ENCODE measurements at regions not wholly inside any gene's neighbourhood (a gene's known extent, or its start where the extent isn't known, plus 50 kb on each side); places are given as distances from the start of the nearest gene placed in this dataset.

DNA sequence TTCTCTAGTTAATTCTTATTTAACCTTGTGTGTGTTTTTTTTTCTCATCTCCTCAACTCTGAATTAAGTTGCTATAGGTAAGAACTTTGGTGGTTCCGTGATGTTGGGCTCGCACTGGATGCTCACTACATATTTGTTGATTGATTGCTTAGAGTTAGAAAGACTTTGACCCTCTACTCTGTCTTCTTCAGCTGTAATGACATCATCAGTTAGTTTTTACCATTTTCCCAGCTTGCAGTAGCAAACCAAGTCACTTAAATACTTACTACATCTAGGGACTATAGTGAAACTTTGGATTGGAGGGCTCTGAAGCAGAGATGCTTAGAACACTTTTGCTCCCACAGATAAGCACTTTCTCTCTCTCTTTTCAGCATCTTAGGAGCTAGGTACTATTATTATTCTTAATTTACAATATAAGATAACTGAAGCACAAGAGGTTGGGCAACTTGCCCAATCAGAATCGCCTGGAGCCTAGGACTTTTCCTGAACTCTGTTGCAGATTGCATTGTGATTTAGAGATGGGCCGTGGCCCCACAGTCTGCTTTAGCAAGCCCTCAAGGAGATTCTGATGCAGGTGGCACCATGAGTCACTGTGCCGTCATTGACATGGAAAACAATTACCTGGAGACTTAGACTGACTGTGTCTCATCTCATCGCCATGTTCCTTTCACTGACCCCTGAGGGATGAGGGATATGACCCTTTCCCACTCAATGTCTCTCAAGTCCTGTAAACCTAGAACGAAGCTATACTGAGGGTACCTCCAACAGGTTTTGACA, 471.9 kb upstream of the PODXL start:
- Histone ChIP-seq H3K4me1 (ENCODE audit: control insufficient read depth, insufficient read depth, low read length) (no peaks in the 10 kb centered on the region), H4K91ac (ENCODE audit: insufficient read depth, low read depth, low read length) (no peak overlapping the region), H3K9me1 (ENCODE audit: insufficient read depth, low read length) (no peaks in the 10 kb centered on the region), H3K56ac (ENCODE audit: extremely low read depth, insufficient read depth, low read length) (no peak overlapping the region), H3K27ac (ENCODE audit: insufficient read depth, low read length) (no peak overlapping the region), H4K5ac (ENCODE audit: low read depth, low read length) (no peak overlapping the region), H3K4me3 (ENCODE audit: insufficient read depth, low read depth, low read length) (no peak overlapping the region), H3K27me3 (ENCODE audit: control insufficient read depth, insufficient read depth, low read length) (no peaks in the 10 kb centered on the region), H3K9ac (ENCODE audit: low read depth, low read length) (no peak overlapping the region), H2BK120ac (ENCODE audit: low read depth, low read length) (no peak overlapping the region), H3K9me3 (ENCODE audit: control insufficient read depth, insufficient read depth, low read length) (no peaks in the 10 kb centered on the region), H2AK9ac (replicated peaks; ENCODE audit: low read depth, low read length, poor library complexity) (no peak overlapping the region), H4K8ac (ENCODE audit: low read depth in 2 of 2, low read length in 2 of 2) (no peak overlapping the region), H3K23ac (ENCODE audit: low read depth, low read length) (no peak overlapping the region), H2AK5ac (ENCODE audit: low read depth, low read length) (no peak overlapping the region), H3K18ac (ENCODE audit: low read depth, low read length) (no peak overlapping the region), H4K20me1 (ENCODE audit: insufficient read depth, low read length) (no peaks in the 10 kb centered on the region), H2BK15ac (ENCODE audit: low read depth, low read length) (no peak overlapping the region), H3K79me1 (ENCODE audit: low read depth in 1 of 2, low read length in 2 of 2) (no peaks in the 10 kb centered on the region), H3K14ac (replicated peaks; ENCODE audit: low read depth, low read length) (no peak overlapping the region), H3K36me3 (ENCODE audit: control insufficient read depth, insufficient read depth, low read length) (no peaks in the 10 kb centered on the region), H3K4me2 (ENCODE audit: low read depth, low read length) (no peak overlapping the region), H2BK5ac (ENCODE audit: low read depth, low read length, poor library complexity, severe bottlenecking) (no peak overlapping the region), H2BK20ac (ENCODE audit: low read depth, low read length) (no peak overlapping the region), H2AFZ (replicated peaks; ENCODE audit: low read length, poor library complexity) (no peak overlapping the region), H3K4ac (ENCODE audit: low read depth, low read length) (no peak overlapping the region)
- intact Hi-C loops (cut with micrococcal nuclease) (no loop called here), in situ Hi-C loops (cut with MboI; ENCODE audit: low sequenced_read_pairs) (no loop called here), dilution Hi-C loops (cut with HindIII; ENCODE audit: low sequenced_read_pairs, unreplicated experiment) (no loop called here)
- no peak for TF ChIP-seq MAFK (IDR thresholded peaks at IDR 0.05; ENCODE audit: low read depth, low read length)
- no peak for TF ChIP-seq MAZ (IDR thresholded peaks at IDR 0.05; ENCODE audit: borderline replicate concordance, low read depth, low read length)
- TF ChIP-seq FOS (IDR thresholded peaks at IDR 0.05; ENCODE audit: low read depth, low read length) = no peak
- no peak for TF ChIP-seq BHLHE40 (IDR thresholded peaks at IDR 0.05; ENCODE audit: low read depth, low read length)
- no peak for TF ChIP-seq POLR2A (IDR thresholded peaks at IDR 0.05; ENCODE audit: low read depth, low read length)
- no peak for TF ChIP-seq MXI1 (IDR thresholded peaks at IDR 0.05; ENCODE audit: borderline replicate concordance, low read depth, low read length)
- no peak for TF ChIP-seq CEBPB (IDR thresholded peaks at IDR 0.05; ENCODE audit: low read depth, low read length)
- no peak for TF ChIP-seq RCOR1 (IDR thresholded peaks at IDR 0.05; ENCODE audit: insufficient replicate concordance, low read length)
- TF ChIP-seq NFE2L2 (IDR thresholded peaks at IDR 0.05; ENCODE audit: low read depth, low read length) = no peak
- no peak for TF ChIP-seq RAD21 (IDR thresholded peaks at IDR 0.05; ENCODE audit: low read length)
- TF ChIP-seq, protein P1, sequence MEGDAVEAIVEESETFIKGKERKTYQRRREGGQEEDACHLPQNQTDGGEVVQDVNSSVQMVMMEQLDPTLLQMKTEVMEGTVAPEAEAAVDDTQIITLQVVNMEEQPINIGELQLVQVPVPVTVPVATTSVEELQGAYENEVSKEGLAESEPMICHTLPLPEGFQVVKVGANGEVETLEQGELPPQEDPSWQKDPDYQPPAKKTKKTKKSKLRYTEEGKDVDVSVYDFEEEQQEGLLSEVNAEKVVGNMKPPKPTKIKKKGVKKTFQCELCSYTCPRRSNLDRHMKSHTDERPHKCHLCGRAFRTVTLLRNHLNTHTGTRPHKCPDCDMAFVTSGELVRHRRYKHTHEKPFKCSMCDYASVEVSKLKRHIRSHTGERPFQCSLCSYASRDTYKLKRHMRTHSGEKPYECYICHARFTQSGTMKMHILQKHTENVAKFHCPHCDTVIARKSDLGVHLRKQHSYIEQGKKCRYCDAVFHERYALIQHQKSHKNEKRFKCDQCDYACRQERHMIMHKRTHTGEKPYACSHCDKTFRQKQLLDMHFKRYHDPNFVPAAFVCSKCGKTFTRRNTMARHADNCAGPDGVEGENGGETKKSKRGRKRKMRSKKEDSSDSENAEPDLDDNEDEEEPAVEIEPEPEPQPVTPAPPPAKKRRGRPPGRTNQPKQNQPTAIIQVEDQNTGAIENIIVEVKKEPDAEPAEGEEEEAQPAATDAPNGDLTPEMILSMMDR (conservative IDR thresholded peaks at IDR 0.05; ENCODE audit: low read depth, low read length) = no peak
- TF ChIP-seq CHD1 (IDR thresholded peaks at IDR 0.05; ENCODE audit: low read depth, low read length) = no peak
- TF ChIP-seq RFX5 (IDR thresholded peaks at IDR 0.05; ENCODE audit: low read depth, low read length) = no peak
- no peak for TF ChIP-seq SMC3 (IDR thresholded peaks at IDR 0.05; ENCODE audit: low read depth, low read length)
- TF ChIP-seq, protein P2, sequence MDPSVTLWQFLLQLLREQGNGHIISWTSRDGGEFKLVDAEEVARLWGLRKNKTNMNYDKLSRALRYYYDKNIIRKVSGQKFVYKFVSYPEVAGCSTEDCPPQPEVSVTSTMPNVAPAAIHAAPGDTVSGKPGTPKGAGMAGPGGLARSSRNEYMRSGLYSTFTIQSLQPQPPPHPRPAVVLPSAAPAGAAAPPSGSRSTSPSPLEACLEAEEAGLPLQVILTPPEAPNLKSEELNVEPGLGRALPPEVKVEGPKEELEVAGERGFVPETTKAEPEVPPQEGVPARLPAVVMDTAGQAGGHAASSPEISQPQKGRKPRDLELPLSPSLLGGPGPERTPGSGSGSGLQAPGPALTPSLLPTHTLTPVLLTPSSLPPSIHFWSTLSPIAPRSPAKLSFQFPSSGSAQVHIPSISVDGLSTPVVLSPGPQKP (IDR thresholded peaks at IDR 0.05; ENCODE audit: borderline replicate concordance, low read depth, low read length) = no peak
- TF ChIP-seq, protein P3, sequence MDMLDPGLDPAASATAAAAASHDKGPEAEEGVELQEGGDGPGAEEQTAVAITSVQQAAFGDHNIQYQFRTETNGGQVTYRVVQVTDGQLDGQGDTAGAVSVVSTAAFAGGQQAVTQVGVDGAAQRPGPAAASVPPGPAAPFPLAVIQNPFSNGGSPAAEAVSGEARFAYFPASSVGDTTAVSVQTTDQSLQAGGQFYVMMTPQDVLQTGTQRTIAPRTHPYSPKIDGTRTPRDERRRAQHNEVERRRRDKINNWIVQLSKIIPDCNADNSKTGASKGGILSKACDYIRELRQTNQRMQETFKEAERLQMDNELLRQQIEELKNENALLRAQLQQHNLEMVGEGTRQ (IDR thresholded peaks at IDR 0.05; ENCODE audit: low read depth, low read length) = no peak
- ATAC-seq (ENCODE audit: low read depth) (no peak), DNase-seq (no peak)
- BruUV-seq (replicated peaks) = no TSS peak
- ChIA-PET POLR2A (ENCODE audit: unreplicated experiment) (no interaction called here), CTCF (interaction anchor here (1.1 kb wide), 1 partner anchor 15 kb away, joined by 3 read pairs; no protein-coding TSS in a partner anchor)
- 39% methylated on average over 2 of the region's 7 CpGs; no CpG with 5 or more reads in 1 of the 2 experiments for WGBS, 2 experiments (ENCODE audit: extremely low coverage in 2 of 2, insufficient read length in 1 of 2)

Measured in IMR-90 (cell line).